Natural killer cell (primary cell): ENCODE measurements at regions not wholly inside any gene's neighbourhood (a gene's known extent, or its start where the extent isn't known, plus 50 kb on each side); places are given as distances from the start of the nearest gene placed in this dataset.
"Not testable (repeated sequence)": the region's sequence is repeated elsewhere in the genome, so short reads cannot be mapped to it uniquely, and the experiment has no call there.

ENCODE experiments used
- ATAC-seq, 3 donors: fragments of 150-1000 bp in 2 of 3; fragments of 200-7000 bp in 1 of 3; cut with Tn5 transposase; 1 replicate in 1 of 3; 2 replicates in 2 of 3; pipeline ENCODE4 v1.10.0; 2021; ENCODE audit warnings: mild to moderate bottlenecking in 2 of 3, moderate library complexity in 2 of 3
- DNase-seq, 2 donors: peaks; one replicate each; pipeline versions ENCODE4 v3.0.0 to v3.0.0-alpha.2; 2013 to 2021; ENCODE audit warnings: mixed read lengths in 1 of 2
- H3K27ac ChIP-seq: one replicate; pipeline ENCODE4 v1.5.1; 2013; ENCODE audit warnings: mild to moderate bottlenecking, low read length
- H3K27me3 ChIP-seq: one replicate; pipeline ENCODE4 v1.6.1; 2013; ENCODE audit warnings: low read length; ENCODE audit not compliant: control insufficient read depth, insufficient read depth
- H3K36me3 ChIP-seq: one replicate; pipeline ENCODE4 v1.6.1; 2013; ENCODE audit warnings: low read length; ENCODE audit not compliant: control insufficient read depth, insufficient read depth
- H3K4me1 ChIP-seq: one replicate; pipeline ENCODE4 v1.6.1; 2013; ENCODE audit warnings: low read length; ENCODE audit not compliant: control insufficient read depth, insufficient read depth
- H3K4me3 ChIP-seq: one replicate; pipeline ENCODE4 v1.5.1; 2013; ENCODE audit warnings: low read length
- H3K9me3 ChIP-seq: one replicate; pipeline ENCODE4 v1.6.1; 2013; ENCODE audit warnings: low read length; ENCODE audit not compliant: control insufficient read depth, insufficient read depth
- H3K27ac Mint-ChIP-seq, 2 donors: one replicate each; pipeline ENCODE4 v1.8.0; 2022; ENCODE audit warnings: mild to moderate bottlenecking in 2 of 2, mixed read lengths in 2 of 2, moderate library complexity in 1 of 2
- H3K27me3 Mint-ChIP-seq, 2 donors: one replicate each; pipeline ENCODE4 v1.8.0; 2022; ENCODE audit warnings: low read depth in 2 of 2, mixed read lengths in 2 of 2
- H3K36me3 Mint-ChIP-seq: one replicate; pipeline ENCODE4 v1.8.0; 2022; ENCODE audit warnings: mixed read lengths
- H3K4me1 Mint-ChIP-seq, 2 donors: one replicate each; pipeline ENCODE4 v1.8.0; 2022; ENCODE audit warnings: mixed read lengths in 2 of 2
- H3K4me3 Mint-ChIP-seq: one replicate; pipeline ENCODE4 v1.8.0; 2022; ENCODE audit warnings: mild to moderate bottlenecking, moderate library complexity, mixed read lengths
- H3K9me3 Mint-ChIP-seq, 2 donors: one replicate each; pipeline ENCODE4 v1.8.0; 2022; ENCODE audit warnings: mixed read lengths in 2 of 2
- WGBS: methylation state at CpG from one replicate; pipeline ENCODE4 v1.1.7; 2013; ENCODE audit warnings: missing lambda C conversion rate; ENCODE audit not compliant: insufficient coverage; 5-methylcytosine and 5-hydroxymethylcytosine counted together
- intact Hi-C: fragments of 100-400 bp; cut with micrococcal nuclease; formaldehyde crosslinking; loops from one replicate; pipeline ENCODE4 v1.14.2; 2022
- TF ChIP-seq, protein P1 (sequence below): fragments of 200-600 bp; IDR thresholded peaks from one replicate; pipeline ENCODE4 v1.8.0; 2022; ENCODE audit warnings: antibody characterized with exemption

DNA sequence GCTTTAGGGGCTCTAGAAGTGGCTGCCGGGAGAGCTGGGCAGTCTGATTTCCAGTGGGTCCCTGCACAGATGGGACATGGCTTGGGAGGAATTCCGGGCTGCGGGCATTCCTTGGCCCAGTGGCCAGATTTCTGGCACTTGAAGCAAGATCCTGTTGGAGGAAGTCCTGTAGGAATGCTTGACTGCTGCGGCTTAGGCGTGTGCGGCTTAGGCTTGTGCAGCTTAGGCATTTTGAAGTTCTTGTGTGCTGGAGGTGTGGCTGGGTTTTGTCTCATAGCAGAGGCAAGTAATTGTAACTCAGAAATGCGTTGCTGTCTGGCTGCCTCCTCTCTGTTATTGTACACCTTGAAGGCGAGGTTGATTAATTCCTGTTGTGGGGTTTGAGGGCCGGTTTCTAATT lies 171.5 kb downstream of the UNC5CL start:
- WGBS: 93% methylated on average over 9 of the region's 9 CpGs
- not testable (repeated sequence) for H3K27me3 ChIP-seq, H3K27me3 Mint-ChIP-seq

DNA sequence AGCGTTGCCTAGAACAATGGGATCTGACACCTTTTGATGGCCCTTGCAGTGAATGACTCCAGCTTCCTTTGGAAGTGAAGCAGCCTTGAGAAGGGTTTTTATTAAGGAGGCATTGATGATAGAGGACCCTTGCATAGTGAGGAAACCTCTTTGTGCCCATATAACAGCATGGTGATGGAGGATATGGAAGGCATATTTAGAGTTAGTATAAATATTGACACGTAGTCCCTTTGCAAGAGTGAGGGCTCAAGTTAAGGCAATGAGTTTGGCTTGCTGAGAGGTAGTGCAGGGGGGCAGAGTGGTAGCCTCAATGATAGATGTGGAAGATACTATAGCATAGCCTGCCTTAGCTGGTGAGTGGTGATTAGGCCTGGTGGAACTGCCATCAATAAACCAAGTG lies 173.8 kb downstream of the UNC5CL start:
- H3K27ac ChIP-seq, H3K4me1 Mint-ChIP-seq, H3K36me3 ChIP-seq, H3K27me3 Mint-ChIP-seq, intact Hi-C loops, H3K4me3 ChIP-seq, ATAC-seq, DNase-seq, H3K36me3 Mint-ChIP-seq, H3K27me3 ChIP-seq, H3K9me3 Mint-ChIP-seq, H3K4me3 Mint-ChIP-seq, H3K27ac Mint-ChIP-seq, H3K4me1 ChIP-seq: not testable (repeated sequence)
- peaks cover 11% of the 10 kb centered on the region for H3K9me3 ChIP-seq
- WGBS: 87% methylated on average over 2 of the region's 2 CpGs

More for the DNA sequence above, 171.5 kb downstream of the UNC5CL start:
- H3K4me1 ChIP-seq, H3K4me3 Mint-ChIP-seq, H3K4me1 Mint-ChIP-seq, ATAC-seq, DNase-seq, H3K27ac ChIP-seq, H3K4me3 ChIP-seq, intact Hi-C loops, H3K9me3 Mint-ChIP-seq, H3K27ac Mint-ChIP-seq, H3K36me3 Mint-ChIP-seq, H3K36me3 ChIP-seq: not testable (repeated sequence)
- peaks cover 11% of the 10 kb centered on the region for H3K9me3 ChIP-seq

DNA sequence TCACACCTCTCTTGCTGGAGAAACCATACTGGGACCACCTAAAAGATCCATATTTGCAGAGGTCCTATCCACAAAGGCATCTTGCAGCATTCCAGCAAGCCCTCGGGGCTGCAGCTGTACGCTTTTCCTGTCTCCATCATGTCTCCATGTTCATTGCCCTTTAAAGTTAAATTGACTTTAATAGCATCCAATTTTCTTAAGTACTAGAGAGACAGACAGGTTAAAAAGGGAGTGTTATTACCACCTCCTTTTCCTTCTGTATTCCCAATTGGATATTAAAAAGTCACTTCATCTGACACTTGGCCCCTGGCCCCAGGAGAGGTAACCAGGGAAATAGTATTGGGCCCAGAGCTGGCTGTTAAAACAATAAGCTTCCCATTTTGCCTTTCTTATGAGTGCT lies 178.6 kb downstream of the UNC5CL start:
- Histone ChIP-seq H3K4me1 (no peaks in the 10 kb centered on the region), H3K9me3 (peaks cover 6% of the 10 kb centered on the region), H3K27me3 (no peaks in the 10 kb centered on the region), H3K27ac (no peak overlapping the region), H3K4me3 (no peak overlapping the region), H3K36me3 (no peaks in the 10 kb centered on the region)
- TF ChIP-seq, protein P1, sequence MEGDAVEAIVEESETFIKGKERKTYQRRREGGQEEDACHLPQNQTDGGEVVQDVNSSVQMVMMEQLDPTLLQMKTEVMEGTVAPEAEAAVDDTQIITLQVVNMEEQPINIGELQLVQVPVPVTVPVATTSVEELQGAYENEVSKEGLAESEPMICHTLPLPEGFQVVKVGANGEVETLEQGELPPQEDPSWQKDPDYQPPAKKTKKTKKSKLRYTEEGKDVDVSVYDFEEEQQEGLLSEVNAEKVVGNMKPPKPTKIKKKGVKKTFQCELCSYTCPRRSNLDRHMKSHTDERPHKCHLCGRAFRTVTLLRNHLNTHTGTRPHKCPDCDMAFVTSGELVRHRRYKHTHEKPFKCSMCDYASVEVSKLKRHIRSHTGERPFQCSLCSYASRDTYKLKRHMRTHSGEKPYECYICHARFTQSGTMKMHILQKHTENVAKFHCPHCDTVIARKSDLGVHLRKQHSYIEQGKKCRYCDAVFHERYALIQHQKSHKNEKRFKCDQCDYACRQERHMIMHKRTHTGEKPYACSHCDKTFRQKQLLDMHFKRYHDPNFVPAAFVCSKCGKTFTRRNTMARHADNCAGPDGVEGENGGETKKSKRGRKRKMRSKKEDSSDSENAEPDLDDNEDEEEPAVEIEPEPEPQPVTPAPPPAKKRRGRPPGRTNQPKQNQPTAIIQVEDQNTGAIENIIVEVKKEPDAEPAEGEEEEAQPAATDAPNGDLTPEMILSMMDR: no peak
- Mint-ChIP-seq H3K27ac (no peak overlapping the region), H3K36me3 (no peaks in the 10 kb centered on the region), H3K9me3 (no peaks in the 10 kb centered on the region), H3K4me1 (no peaks in the 10 kb centered on the region), H3K27me3 (peaks cover under 1 to 33% of the 10 kb centered on the region in 2 donors), H3K4me3 (no peak overlapping the region)
- DNase-seq (no peak), ATAC-seq (no peak)
- WGBS: 56% methylated on average over 2 of the region's 2 CpGs
- intact Hi-C loops: no loop called here

DNA sequence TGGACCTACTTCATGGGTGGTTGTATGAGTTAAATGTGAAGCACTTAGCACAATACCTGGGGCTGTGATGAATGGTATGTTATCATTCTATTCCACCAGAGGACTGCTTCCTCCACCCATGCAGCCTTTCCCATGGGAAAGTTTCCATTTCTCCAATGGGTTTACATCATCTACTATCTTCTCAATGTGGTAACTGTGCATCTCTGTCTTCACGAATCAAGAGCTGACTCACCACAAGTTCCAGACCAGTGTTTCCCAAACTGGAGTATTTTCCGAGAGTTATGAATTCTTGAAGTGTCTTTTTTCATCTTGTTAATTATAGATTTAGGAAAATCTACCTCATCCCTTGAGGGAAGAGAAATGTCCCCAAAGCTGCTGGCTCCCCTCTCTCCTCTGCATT lies 182.8 kb downstream of the UNC5CL start:
- Mint-ChIP-seq H3K36me3 (no peaks in the 10 kb centered on the region), H3K27me3 (peaks cover 5 to 43% of the 10 kb centered on the region in 2 donors), H3K4me1 (no peaks in the 10 kb centered on the region), H3K27ac (no peak overlapping the region), H3K4me3 (no peak overlapping the region), H3K9me3 (no peaks in the 10 kb centered on the region)
- H3K27ac ChIP-seq: no peak overlapping the region
- H3K27me3 ChIP-seq: no peaks in the 10 kb centered on the region
- H3K4me1 ChIP-seq: no peaks in the 10 kb centered on the region
- no peaks in the 10 kb centered on the region for H3K9me3 ChIP-seq
- intact Hi-C loops: no loop called here
- TF ChIP-seq, protein P1: no peak
- 73% methylated on average over 1 of the region's 2 CpGs for WGBS
- ATAC-seq: no peak
- DNase-seq: no peak
- no peak overlapping the region for H3K4me3 ChIP-seq
- H3K36me3 ChIP-seq: no peaks in the 10 kb centered on the region
